ENCODE measurements at regions not wholly inside any gene's neighbourhood (a gene's known extent, or its start where the extent isn't known, plus 50 kb on each side); places are given as distances from the start of the nearest gene placed in this dataset.

GRCh38 chr21:25391777-25392176 lies 215.5 kb downstream of the MRPL39 start:
- H3K27ac ChIP-seq (ENCODE audit: insufficient read depth, low read depth, low read length) = no peak overlapping the region
- no peaks in the 10 kb centered on the region for H3K4me1 ChIP-seq (ENCODE audit: control insufficient read depth, extremely low read depth, insufficient read depth, low read length)
- no peaks in the 10 kb centered on the region for H3K9me3 ChIP-seq (replicated peaks; ENCODE audit: control insufficient read depth, insufficient read depth, low read length)
- H2AFZ ChIP-seq (ENCODE audit: low read depth, low read length) = no peak overlapping the region
- H4K20me1 ChIP-seq (replicated peaks; ENCODE audit: control insufficient read depth, extremely low read depth, insufficient read depth, low read length) = no peaks in the 10 kb centered on the region
- H3K4me2 ChIP-seq (ENCODE audit: insufficient read depth, low read length) = no peak overlapping the region
- H3K27me3 ChIP-seq (ENCODE audit: control insufficient read depth in 2 of 2, insufficient read depth in 2 of 2, low read length in 2 of 2) = no peaks in the 10 kb centered on the region
- intact Hi-C loops (cut with micrococcal nuclease) = no loop called here
- no TSS peak for BruUV-seq (replicated peaks)
- dilution Hi-C loops (cut with MboI; ENCODE audit: extremely low pct_ligation_motif_present, low sequenced_read_pairs) = no loop called here
- no peak for FAIRE-seq
- no peaks in the 10 kb centered on the region for H3K36me3 ChIP-seq (ENCODE audit: control insufficient read depth in 2 of 2, extremely low read depth in 1 of 2, insufficient read depth in 2 of 2, low read length in 2 of 2)
- no peak overlapping the region for H3K9ac ChIP-seq (replicated peaks; ENCODE audit: extremely low read depth, insufficient read depth, low read length)
- TF ChIP-seq EZH2 (IDR thresholded peaks at IDR 0.05; ENCODE audit: borderline replicate concordance, low read depth, low read length, severe bottlenecking) (no peak), JUN (IDR thresholded peaks at IDR 0.05; ENCODE audit: borderline replicate concordance, insufficient read depth, insufficient read length, low read depth) (no peak), MAX (IDR thresholded peaks at IDR 0.05; ENCODE audit: insufficient read depth, insufficient read length) (no peak), POLR2A (IDR thresholded peaks at IDR 0.05; ENCODE audit: low read depth, low read length) (no peak)
- ChIA-PET POLR2A (no interaction called here), CTCF (interaction anchor here (1.7 kb wide), 1 partner anchor 41 kb away, joined by 6 read pairs; no protein-coding TSS in a partner anchor)
- H3K9me1 ChIP-seq (replicated peaks; ENCODE audit: control insufficient read depth, extremely low read depth, insufficient read depth, low read length) = no peaks in the 10 kb centered on the region
- no peak overlapping the region for H3K4me3 ChIP-seq (replicated peaks in 1 of 3; ENCODE audit: insufficient read depth in 1 of 3, low read depth in 1 of 3, low read length in 3 of 3)
- DNase-seq (ENCODE audit: low read depth, low spot score) = no peak
- no peaks in the 10 kb centered on the region for H3K79me2 ChIP-seq (ENCODE audit: control insufficient read depth, insufficient read depth, low read length)

DNA sequence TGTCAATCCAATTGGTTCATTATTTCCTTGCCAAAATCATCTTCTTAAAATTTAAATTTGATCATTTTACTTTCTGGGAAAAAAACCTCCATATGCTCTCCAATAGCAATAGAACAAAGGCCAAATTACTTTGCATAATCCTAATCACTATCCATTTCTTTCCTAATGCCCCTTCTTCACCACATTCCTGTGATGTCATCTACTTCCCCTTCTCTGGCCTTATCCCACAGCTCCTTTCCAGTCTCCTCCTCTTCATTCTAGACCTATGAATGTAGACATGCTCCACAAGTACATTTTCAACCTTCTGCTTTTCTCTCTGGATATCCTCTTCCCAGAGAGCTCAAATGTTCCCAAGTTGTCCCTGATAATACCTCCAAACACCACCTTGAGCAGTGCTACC lies 216.6 kb downstream of the MRPL39 start:
- CTCF ChIA-PET = interaction anchor here (1.7 kb wide), 1 partner anchor 40 kb away, joined by 6 read pairs; no protein-coding TSS in a partner anchor
- Histone ChIP-seq H3K4me1 (ENCODE audit: control insufficient read depth, extremely low read depth, insufficient read depth, low read length) (no peaks in the 10 kb centered on the region), H3K4me2 (ENCODE audit: insufficient read depth, low read length) (no peak overlapping the region), H3K4me3 (replicated peaks in 1 of 3; ENCODE audit: insufficient read depth in 1 of 3, low read depth in 1 of 3, low read length in 3 of 3) (no peak overlapping the region), H3K9me3 (replicated peaks; ENCODE audit: control insufficient read depth, insufficient read depth, low read length) (no peaks in the 10 kb centered on the region), H4K20me1 (replicated peaks; ENCODE audit: control insufficient read depth, extremely low read depth, insufficient read depth, low read length) (no peaks in the 10 kb centered on the region), H3K27ac (ENCODE audit: insufficient read depth, low read depth, low read length) (no peak overlapping the region), H3K36me3 (ENCODE audit: control insufficient read depth in 2 of 2, extremely low read depth in 1 of 2, insufficient read depth in 2 of 2, low read length in 2 of 2) (no peaks in the 10 kb centered on the region), H3K27me3 (ENCODE audit: control insufficient read depth in 2 of 2, insufficient read depth in 2 of 2, low read length in 2 of 2) (no peaks in the 10 kb centered on the region), H2AFZ (ENCODE audit: low read depth, low read length) (no peak overlapping the region), H3K79me2 (ENCODE audit: control insufficient read depth, insufficient read depth, low read length) (no peaks in the 10 kb centered on the region), H3K9me1 (replicated peaks; ENCODE audit: control insufficient read depth, extremely low read depth, insufficient read depth, low read length) (no peaks in the 10 kb centered on the region), H3K9ac (replicated peaks; ENCODE audit: extremely low read depth, insufficient read depth, low read length) (no peak overlapping the region)
- no peak for TF ChIP-seq CTCF (IDR thresholded peaks at IDR 0.05; ENCODE audit: extremely low read depth in 1 of 2, insufficient read depth in 1 of 2, low read depth in 1 of 2, low read length in 2 of 2)
- no peak for TF ChIP-seq MYC (IDR thresholded peaks at IDR 0.05; ENCODE audit: low read depth, low read length)
- TF ChIP-seq GATA2 (IDR thresholded peaks at IDR 0.05; ENCODE audit: insufficient read depth, insufficient read length, low read depth, low read length) = no peak
- TF ChIP-seq POLR2AphosphoS5 (IDR thresholded peaks at IDR 0.05; ENCODE audit: insufficient read depth, low read depth, low read length) = no peak
- no peak for TF ChIP-seq POLR2A (IDR thresholded peaks at IDR 0.05; ENCODE audit: low read depth, low read length)
- no peak for TF ChIP-seq MAX (IDR thresholded peaks at IDR 0.05; ENCODE audit: insufficient read depth, insufficient read length)
- TF ChIP-seq JUN (IDR thresholded peaks at IDR 0.05; ENCODE audit: borderline replicate concordance, insufficient read depth, insufficient read length, low read depth) = no peak
- TF ChIP-seq FOS (IDR thresholded peaks at IDR 0.05; ENCODE audit: borderline replicate concordance, insufficient read depth, low read length) = no peak
- TF ChIP-seq EZH2 (IDR thresholded peaks at IDR 0.05; ENCODE audit: borderline replicate concordance, low read depth, low read length, severe bottlenecking) = no peak
- BruUV-seq (replicated peaks) = no TSS peak
- DNase-seq (ENCODE audit: low read depth, low spot score) (no peak), FAIRE-seq (no peak)
- intact Hi-C loops (cut with micrococcal nuclease) = no loop called here
- POLR2A ChIA-PET = no interaction called here
- dilution Hi-C loops (cut with MboI; ENCODE audit: extremely low pct_ligation_motif_present, low sequenced_read_pairs) = no loop called here

All from endothelial cell of umbilical vein (primary cell).